ENCODE measurements at regions not wholly inside any gene's neighbourhood (a gene's known extent, or its start where the extent isn't known, plus 50 kb on each side); places are given as distances from the start of the nearest gene placed in this dataset.

DNA sequence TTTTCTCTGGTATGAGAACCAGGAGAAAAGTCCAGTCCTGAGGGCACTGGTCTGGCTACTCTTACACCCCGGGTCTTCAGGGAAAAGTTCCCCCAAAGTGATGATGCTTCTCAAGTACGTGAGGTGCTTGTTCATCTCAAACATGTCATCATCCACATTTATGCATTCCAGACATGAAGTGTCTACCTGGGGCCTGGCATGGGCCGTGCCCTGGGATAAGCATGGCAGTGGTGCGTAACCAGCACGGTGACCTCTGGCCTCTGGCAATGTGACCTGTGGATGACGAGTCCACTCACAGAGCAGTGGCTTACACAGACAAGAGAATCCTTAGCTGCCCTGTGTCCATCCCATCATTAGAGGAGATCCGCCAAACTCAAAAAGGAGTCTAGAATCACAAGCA lies 74.8 kb upstream of the LGALSL start:
- TF ChIP-seq, protein P1, sequence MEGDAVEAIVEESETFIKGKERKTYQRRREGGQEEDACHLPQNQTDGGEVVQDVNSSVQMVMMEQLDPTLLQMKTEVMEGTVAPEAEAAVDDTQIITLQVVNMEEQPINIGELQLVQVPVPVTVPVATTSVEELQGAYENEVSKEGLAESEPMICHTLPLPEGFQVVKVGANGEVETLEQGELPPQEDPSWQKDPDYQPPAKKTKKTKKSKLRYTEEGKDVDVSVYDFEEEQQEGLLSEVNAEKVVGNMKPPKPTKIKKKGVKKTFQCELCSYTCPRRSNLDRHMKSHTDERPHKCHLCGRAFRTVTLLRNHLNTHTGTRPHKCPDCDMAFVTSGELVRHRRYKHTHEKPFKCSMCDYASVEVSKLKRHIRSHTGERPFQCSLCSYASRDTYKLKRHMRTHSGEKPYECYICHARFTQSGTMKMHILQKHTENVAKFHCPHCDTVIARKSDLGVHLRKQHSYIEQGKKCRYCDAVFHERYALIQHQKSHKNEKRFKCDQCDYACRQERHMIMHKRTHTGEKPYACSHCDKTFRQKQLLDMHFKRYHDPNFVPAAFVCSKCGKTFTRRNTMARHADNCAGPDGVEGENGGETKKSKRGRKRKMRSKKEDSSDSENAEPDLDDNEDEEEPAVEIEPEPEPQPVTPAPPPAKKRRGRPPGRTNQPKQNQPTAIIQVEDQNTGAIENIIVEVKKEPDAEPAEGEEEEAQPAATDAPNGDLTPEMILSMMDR (conservative IDR thresholded peaks at IDR 0.05 in 1 of 2, IDR thresholded peaks at IDR 0.05 in 1 of 2; ENCODE audit: low read depth in 1 of 2, low read length in 2 of 2) = no peak
- TF ChIP-seq EZH2 (IDR thresholded peaks at IDR 0.05; ENCODE audit: low read length, missing control alignments) = no peak

Data from fibroblast of lung (primary cell).